Effector CD4-positive, alpha-beta T cell (primary cell): ENCODE measurements at regions not wholly inside any gene's neighbourhood (a gene's known extent, or its start where the extent isn't known, plus 50 kb on each side); places are given as distances from the start of the nearest gene placed in this dataset.

ENCODE experiments used
- DNase-seq: peaks from one replicate; pipeline ENCODE4 v3.0.0-alpha.2; 2020

- no peak for DNase-seq
These were observed 72.5 kb upstream of the KCNMA1 start for GRCh38 chr10:77710081-77710551.

GRCh38 chr10:77707570-77707969 is 70.0 kb upstream of the KCNMA1 start:
- DNase-seq: no peak

- DNase-seq: no peak
These were observed 64.6 kb upstream of the KCNMA1 start for GRCh38 chr10:77702166-77702565.

- no peak for DNase-seq
These were observed 62.5 kb upstream of the KCNMA1 start for GRCh38 chr10:77700086-77700485.

- DNase-seq: no peak
These were observed 61.6 kb upstream of the KCNMA1 start for GRCh38 chr10:77699080-77699645.

- no peak for DNase-seq
These were observed 60.8 kb upstream of the KCNMA1 start for GRCh38 chr10:77698267-77698931.

GRCh38 chr10:77696584-77696983 is 59.0 kb upstream of the KCNMA1 start:
- no peak for DNase-seq

GRCh38 chr10:77695186-77695585 is 57.6 kb upstream of the KCNMA1 start:
- DNase-seq: no peak

GRCh38 chr10:77692782-77693181 is 55.2 kb upstream of the KCNMA1 start:
- DNase-seq: no peak

GRCh38 chr10:77689339-77689738 is 51.7 kb upstream of the KCNMA1 start:
- DNase-seq: no peak

- DNase-seq: no peak
These were observed 50.0 kb upstream of the KCNMA1 start for GRCh38 chr10:77687621-77688020.
